Erythroblast (primary cell): ENCODE measurements at regions not wholly inside any gene's neighbourhood (a gene's known extent, or its start where the extent isn't known, plus 50 kb on each side); places are given as distances from the start of the nearest gene placed in this dataset.

Experiments
- GATA1 ChIP-seq: IDR thresholded peaks from 2 replicates; pipeline ENCODE4 v1.6.1; 2011; ENCODE audit warnings: low read depth, mild to moderate bottlenecking, control low read depth, low read length, moderate library complexity
- POLR2A ChIP-seq: IDR thresholded peaks from 2 replicates; pipeline ENCODE4 v1.6.1; 2011; ENCODE audit warnings: mild to moderate bottlenecking, low read length

- no peak for TF ChIP-seq POLR2A
- no peak for TF ChIP-seq GATA1
Observed at GRCh38 chr1:221040691-221041285, 161.5 kb downstream of the HLX start.
